ENCODE measurements at regions not wholly inside any gene's neighbourhood (a gene's known extent, or its start where the extent isn't known, plus 50 kb on each side); places are given as distances from the start of the nearest gene placed in this dataset.

DNA sequence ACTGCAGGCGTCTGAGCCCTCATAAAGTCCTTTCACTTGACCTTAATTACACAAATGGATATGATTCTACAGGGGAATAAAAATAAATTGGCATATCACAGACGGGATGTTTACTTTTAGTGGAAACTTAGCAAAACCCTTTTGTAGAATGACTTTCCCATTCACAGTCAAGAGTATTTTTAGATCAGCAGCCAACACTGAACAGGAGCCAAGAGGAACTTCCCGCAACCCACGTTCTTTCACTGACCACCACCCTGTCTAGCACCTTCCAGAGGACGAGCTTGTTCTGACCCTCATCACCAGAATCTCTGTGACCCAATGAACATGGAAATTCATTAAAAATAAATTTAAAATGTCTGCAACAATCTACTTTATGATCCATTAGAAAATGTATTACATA lies 119.0 kb upstream of the SNTG2 start:
- TF ChIP-seq EZH2 (optimal IDR thresholded peaks at IDR 0.05; ENCODE audit: low read depth, low read length) (no peak), EZH2phosphoT487 (IDR thresholded peaks at IDR 0.05; ENCODE audit: low read length) (no peak)
- TF ChIP-seq, protein P1, sequence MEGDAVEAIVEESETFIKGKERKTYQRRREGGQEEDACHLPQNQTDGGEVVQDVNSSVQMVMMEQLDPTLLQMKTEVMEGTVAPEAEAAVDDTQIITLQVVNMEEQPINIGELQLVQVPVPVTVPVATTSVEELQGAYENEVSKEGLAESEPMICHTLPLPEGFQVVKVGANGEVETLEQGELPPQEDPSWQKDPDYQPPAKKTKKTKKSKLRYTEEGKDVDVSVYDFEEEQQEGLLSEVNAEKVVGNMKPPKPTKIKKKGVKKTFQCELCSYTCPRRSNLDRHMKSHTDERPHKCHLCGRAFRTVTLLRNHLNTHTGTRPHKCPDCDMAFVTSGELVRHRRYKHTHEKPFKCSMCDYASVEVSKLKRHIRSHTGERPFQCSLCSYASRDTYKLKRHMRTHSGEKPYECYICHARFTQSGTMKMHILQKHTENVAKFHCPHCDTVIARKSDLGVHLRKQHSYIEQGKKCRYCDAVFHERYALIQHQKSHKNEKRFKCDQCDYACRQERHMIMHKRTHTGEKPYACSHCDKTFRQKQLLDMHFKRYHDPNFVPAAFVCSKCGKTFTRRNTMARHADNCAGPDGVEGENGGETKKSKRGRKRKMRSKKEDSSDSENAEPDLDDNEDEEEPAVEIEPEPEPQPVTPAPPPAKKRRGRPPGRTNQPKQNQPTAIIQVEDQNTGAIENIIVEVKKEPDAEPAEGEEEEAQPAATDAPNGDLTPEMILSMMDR (IDR thresholded peaks at IDR 0.05; ENCODE audit: low read length) = no peak
- no peaks in the 10 kb centered on the region for H3K9me3 ChIP-seq (replicated peaks; ENCODE audit: insufficient read depth, low read length)
- no peak overlapping the region for H3K27ac ChIP-seq (ENCODE audit: low read length)
- no peak overlapping the region for H3K4me3 ChIP-seq (ENCODE audit: low read length)
- no peak overlapping the region for H3K4me2 ChIP-seq (ENCODE audit: low read depth, low read length)
- H3F3A ChIP-seq (ENCODE audit: insufficient read depth, low read length) = no peaks in the 10 kb centered on the region
- H3K27me3 ChIP-seq (replicated peaks; ENCODE audit: insufficient read depth, low read length) = no peaks in the 10 kb centered on the region
- no peaks in the 10 kb centered on the region for H3K4me1 ChIP-seq (ENCODE audit: low read length)
- no peaks in the 10 kb centered on the region for H4K20me1 ChIP-seq (ENCODE audit: insufficient read depth, low read length)
- no peak overlapping the region for H2AFZ ChIP-seq (ENCODE audit: low read length)
- DNase-seq = no peak
- H3K9ac ChIP-seq (ENCODE audit: low read length) = no peak overlapping the region
- no peaks in the 10 kb centered on the region for H3K9me2 ChIP-seq (replicated peaks; ENCODE audit: insufficient read depth, low read length)
- no peaks in the 10 kb centered on the region for H3K36me3 ChIP-seq (replicated peaks; ENCODE audit: insufficient read depth, low read length)
- no peaks in the 10 kb centered on the region for H3K79me2 ChIP-seq (ENCODE audit: low read length)

DNA sequence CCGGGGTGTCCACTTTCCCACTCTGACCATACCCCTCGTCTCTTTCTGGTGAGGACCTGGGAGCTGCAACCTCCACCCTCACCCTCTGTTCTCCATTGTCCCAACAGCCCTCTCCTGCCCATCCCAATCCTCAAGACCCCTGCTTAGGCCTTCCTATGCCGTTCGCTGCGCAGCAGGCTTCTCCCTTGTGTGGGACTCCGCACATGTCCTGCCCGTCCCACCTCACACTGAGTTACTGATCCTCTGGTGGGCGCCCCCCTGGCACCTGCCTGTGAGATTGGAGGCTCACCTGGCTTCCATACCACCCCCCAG lies 119.5 kb upstream of the SNTG2 start:
- Histone ChIP-seq H3K9me3 (replicated peaks; ENCODE audit: insufficient read depth, low read length) (no peaks in the 10 kb centered on the region), H3K9me2 (replicated peaks; ENCODE audit: insufficient read depth, low read length) (no peaks in the 10 kb centered on the region), H4K20me1 (ENCODE audit: insufficient read depth, low read length) (no peaks in the 10 kb centered on the region), H3K9ac (ENCODE audit: low read length) (no peak overlapping the region), H3F3A (ENCODE audit: insufficient read depth, low read length) (no peaks in the 10 kb centered on the region), H3K4me1 (ENCODE audit: low read length) (no peaks in the 10 kb centered on the region), H3K4me3 (ENCODE audit: low read length) (no peak overlapping the region), H3K27ac (ENCODE audit: low read length) (no peak overlapping the region), H3K4me2 (ENCODE audit: low read depth, low read length) (no peak overlapping the region), H2AFZ (ENCODE audit: low read length) (no peak overlapping the region), H3K36me3 (replicated peaks; ENCODE audit: insufficient read depth, low read length) (no peaks in the 10 kb centered on the region), H3K79me2 (ENCODE audit: low read length) (no peaks in the 10 kb centered on the region), H3K27me3 (replicated peaks; ENCODE audit: insufficient read depth, low read length) (no peaks in the 10 kb centered on the region)
- TF ChIP-seq EZH2 (optimal IDR thresholded peaks at IDR 0.05; ENCODE audit: low read depth, low read length) (no peak), EZH2phosphoT487 (IDR thresholded peaks at IDR 0.05; ENCODE audit: low read length) (no peak)
- TF ChIP-seq, protein P1 (IDR thresholded peaks at IDR 0.05; ENCODE audit: low read length) = no peak
- DNase-seq = no peak

DNA sequence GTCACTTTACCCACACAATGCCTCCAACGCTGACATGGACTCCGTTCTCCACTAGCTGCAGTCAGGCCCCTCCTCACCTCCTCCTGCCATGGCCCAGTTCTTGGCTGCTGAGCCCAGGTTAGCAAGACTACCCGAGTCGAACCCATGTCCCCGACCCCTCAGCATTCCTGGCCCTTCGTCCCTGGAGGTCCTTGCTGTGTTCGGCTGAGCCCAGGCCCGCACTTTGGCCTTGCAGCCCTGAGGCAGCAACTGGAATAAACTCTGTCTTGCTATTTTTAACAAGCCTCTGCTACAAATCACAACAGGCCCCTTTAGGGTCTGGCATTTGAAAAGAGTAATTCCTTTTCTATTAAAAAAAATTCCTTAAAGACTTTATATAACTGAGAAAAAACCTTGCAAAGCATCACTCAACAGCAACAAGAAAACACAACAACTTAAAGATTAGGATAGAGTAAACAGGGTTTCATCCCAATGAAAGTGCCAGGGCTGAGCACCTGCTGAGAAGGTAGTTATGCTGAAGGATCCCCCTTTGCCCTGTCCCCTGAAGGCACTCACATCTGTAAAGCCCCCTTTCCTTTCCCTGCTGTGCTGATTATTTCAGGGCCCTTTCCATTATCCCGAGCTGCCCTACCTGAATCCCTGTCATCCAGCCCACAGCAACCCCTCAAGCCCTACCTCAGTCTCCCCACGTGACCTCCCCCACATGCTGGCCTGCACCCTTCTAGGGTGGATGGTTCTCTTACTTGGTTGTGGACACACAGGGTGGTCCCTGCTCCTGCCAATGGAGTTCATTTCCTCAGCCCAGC lies 120.0 kb upstream of the SNTG2 start:
- H3K79me2 ChIP-seq (ENCODE audit: low read length) = no peaks in the 10 kb centered on the region
- H3K4me2 ChIP-seq (ENCODE audit: low read depth, low read length) = no peak overlapping the region
- H3K9me3 ChIP-seq (replicated peaks; ENCODE audit: insufficient read depth, low read length) = no peaks in the 10 kb centered on the region
- no peak overlapping the region for H3K27ac ChIP-seq (ENCODE audit: low read length)
- no peaks in the 10 kb centered on the region for H3K4me1 ChIP-seq (ENCODE audit: low read length)
- no peaks in the 10 kb centered on the region for H3K9me2 ChIP-seq (replicated peaks; ENCODE audit: insufficient read depth, low read length)
- H4K20me1 ChIP-seq (ENCODE audit: insufficient read depth, low read length) = no peaks in the 10 kb centered on the region
- DNase-seq = no peak
- H3K27me3 ChIP-seq (replicated peaks; ENCODE audit: insufficient read depth, low read length) = no peaks in the 10 kb centered on the region
- no peaks in the 10 kb centered on the region for H3K36me3 ChIP-seq (replicated peaks; ENCODE audit: insufficient read depth, low read length)
- TF ChIP-seq EZH2phosphoT487 (IDR thresholded peaks at IDR 0.05; ENCODE audit: low read length) = no peak
- TF ChIP-seq, protein P1 (IDR thresholded peaks at IDR 0.05; ENCODE audit: low read length) = no peak
- no peak for TF ChIP-seq EZH2 (optimal IDR thresholded peaks at IDR 0.05; ENCODE audit: low read depth, low read length)
- no peaks in the 10 kb centered on the region for H3F3A ChIP-seq (ENCODE audit: insufficient read depth, low read length)
- H3K9ac ChIP-seq (ENCODE audit: low read length) = no peak overlapping the region
- H2AFZ ChIP-seq (ENCODE audit: low read length) = no peak overlapping the region
- H3K4me3 ChIP-seq (ENCODE audit: low read length) = no peak overlapping the region

All from MM.1S (cell line).